HL-60 (cell line): ENCODE measurements at regions not wholly inside any gene's neighbourhood (a gene's known extent, or its start where the extent isn't known, plus 50 kb on each side); places are given as distances from the start of the nearest gene placed in this dataset.
A peak's percentile ranks its signal among the peaks of the same experiment; 100 is the strongest.

Source experiments
- DNase-seq, 2 experiments: peaks; one replicate each; pipeline ENCODE4 v3.0.0-alpha.2; 2010 to 2020; ENCODE audit warnings: low read depth in 1 of 2, low spot score in 1 of 2
- H3K27ac ChIP-seq: fragments of 250-450 bp; sonication (Bioruptor Pico); replicated peaks from 2 replicates; pipeline ENCODE4 v1.5.1; 2020; ENCODE audit warnings: mild to moderate bottlenecking, moderate library complexity
- H3K27me3 ChIP-seq: fragments of 250-450 bp; sonication (Bioruptor Pico); 2 replicates; pipeline ENCODE4 v1.5.1; 2021; ENCODE audit warnings: mild to moderate bottlenecking, moderate library complexity; ENCODE audit not compliant: insufficient read depth, poor library complexity, severe bottlenecking
- H3K4me3 ChIP-seq: replicated peaks from 2 replicates; pipeline ENCODE4 v1.5.1; 2011; ENCODE audit warnings: mild to moderate bottlenecking, control low read depth, low read length; ENCODE audit not compliant: insufficient read depth
- CTCF ChIP-seq: IDR thresholded peaks from one replicate; pipeline ENCODE4 v1.5.1; 2011; ENCODE audit warnings: low read length, control low read depth, inconsistent platforms; ENCODE audit not compliant: insufficient read depth
- GABPA ChIP-seq: IDR thresholded peaks from 2 replicates; pipeline ENCODE4 v1.6.1; 2012; ENCODE audit warnings: low read depth
- POLR2AphosphoS5 ChIP-seq: IDR thresholded peaks from 2 replicates; pipeline ENCODE4 v1.6.1; 2012; ENCODE audit warnings: low read depth
- SPI1 ChIP-seq: IDR thresholded peaks from 2 replicates; pipeline ENCODE4 v1.6.1; 2012; ENCODE audit warnings: low read depth, mild to moderate bottlenecking, borderline replicate concordance
- TF ChIP-seq, protein P1 (sequence below): IDR thresholded peaks from 2 replicates; pipeline ENCODE4 v1.6.1; 2012; ENCODE audit warnings: low read depth; ENCODE audit not compliant: insufficient replicate concordance

DNA sequence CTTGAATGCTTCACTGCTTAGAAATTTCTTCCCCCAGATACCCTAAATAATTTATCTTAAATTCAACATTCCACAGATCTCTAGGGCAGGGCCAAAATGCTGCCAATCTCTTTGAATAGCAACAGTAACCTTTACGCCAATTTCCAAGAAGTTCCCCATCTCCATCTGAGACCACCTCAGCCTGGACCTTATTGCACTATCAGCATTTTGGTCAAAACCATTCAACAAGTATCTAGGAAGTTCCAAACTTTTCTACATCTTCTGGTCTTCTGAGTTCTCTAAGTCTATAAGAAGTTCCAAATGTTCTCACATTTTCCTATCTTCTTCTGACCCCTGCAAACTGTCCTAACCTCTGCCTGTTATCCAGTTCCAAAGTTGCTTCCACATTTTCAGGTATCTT is 1306.9 kb upstream of the SORCS1 start:
- no peak for DNase-seq
- no peaks in the 10 kb centered on the region for H3K27me3 ChIP-seq
- no peak overlapping the region for H3K27ac ChIP-seq
- TF ChIP-seq SPI1 (no peak), POLR2AphosphoS5 (no peak), CTCF (no peak), GABPA (no peak)
- TF ChIP-seq, protein P1, sequence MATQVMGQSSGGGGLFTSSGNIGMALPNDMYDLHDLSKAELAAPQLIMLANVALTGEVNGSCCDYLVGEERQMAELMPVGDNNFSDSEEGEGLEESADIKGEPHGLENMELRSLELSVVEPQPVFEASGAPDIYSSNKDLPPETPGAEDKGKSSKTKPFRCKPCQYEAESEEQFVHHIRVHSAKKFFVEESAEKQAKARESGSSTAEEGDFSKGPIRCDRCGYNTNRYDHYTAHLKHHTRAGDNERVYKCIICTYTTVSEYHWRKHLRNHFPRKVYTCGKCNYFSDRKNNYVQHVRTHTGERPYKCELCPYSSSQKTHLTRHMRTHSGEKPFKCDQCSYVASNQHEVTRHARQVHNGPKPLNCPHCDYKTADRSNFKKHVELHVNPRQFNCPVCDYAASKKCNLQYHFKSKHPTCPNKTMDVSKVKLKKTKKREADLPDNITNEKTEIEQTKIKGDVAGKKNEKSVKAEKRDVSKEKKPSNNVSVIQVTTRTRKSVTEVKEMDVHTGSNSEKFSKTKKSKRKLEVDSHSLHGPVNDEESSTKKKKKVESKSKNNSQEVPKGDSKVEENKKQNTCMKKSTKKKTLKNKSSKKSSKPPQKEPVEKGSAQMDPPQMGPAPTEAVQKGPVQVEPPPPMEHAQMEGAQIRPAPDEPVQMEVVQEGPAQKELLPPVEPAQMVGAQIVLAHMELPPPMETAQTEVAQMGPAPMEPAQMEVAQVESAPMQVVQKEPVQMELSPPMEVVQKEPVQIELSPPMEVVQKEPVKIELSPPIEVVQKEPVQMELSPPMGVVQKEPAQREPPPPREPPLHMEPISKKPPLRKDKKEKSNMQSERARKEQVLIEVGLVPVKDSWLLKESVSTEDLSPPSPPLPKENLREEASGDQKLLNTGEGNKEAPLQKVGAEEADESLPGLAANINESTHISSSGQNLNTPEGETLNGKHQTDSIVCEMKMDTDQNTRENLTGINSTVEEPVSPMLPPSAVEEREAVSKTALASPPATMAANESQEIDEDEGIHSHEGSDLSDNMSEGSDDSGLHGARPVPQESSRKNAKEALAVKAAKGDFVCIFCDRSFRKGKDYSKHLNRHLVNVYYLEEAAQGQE = no peak
- H3K4me3 ChIP-seq = no peak overlapping the region

DNA sequence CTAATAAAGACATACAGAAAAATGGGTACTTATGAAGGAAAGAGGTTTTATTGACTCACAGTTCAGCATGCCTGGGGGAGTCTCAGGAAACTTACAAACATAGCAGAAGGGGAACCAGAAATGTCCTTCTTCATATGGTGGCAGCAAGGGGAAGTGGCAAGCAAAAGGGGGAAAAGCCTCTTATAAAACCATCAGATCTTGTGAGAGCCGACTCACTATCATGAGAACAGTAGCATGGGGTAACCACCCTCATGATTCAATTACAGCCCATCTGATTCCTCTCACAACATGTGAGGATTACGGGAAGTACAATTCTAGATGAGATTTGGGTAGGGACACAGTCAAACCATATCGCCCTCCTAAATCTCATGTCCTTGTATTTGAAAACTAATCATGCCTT is 1305.4 kb upstream of the SORCS1 start:
- Histone ChIP-seq H3K4me3 (no peak overlapping the region), H3K27ac (peak overlapping the region; percentile 28), H3K27me3 (peaks cover 6% of the 10 kb centered on the region)
- TF ChIP-seq SPI1 = peak; percentile 88
- TF ChIP-seq, protein P1 = no peak
- DNase-seq = peak; percentile 21 to 71

GRCh38 chr10:108465871-108466641 is 1301.5 kb upstream of the SORCS1 start:
- DNase-seq = peak in 1 of 2 experiments; percentile 38
- Histone ChIP-seq H3K27me3 (peaks cover 6% of the 10 kb centered on the region), H3K4me3 (peak overlapping the region; percentile 27), H3K27ac (no peak overlapping the region)
- TF ChIP-seq GABPA = no peak
- TF ChIP-seq CTCF = no peak
- TF ChIP-seq POLR2AphosphoS5 = no peak
- TF ChIP-seq SPI1 = no peak
- TF ChIP-seq, protein P1 = no peak
